ENCODE measurements at regions not wholly inside any gene's neighbourhood (a gene's known extent, or its start where the extent isn't known, plus 50 kb on each side); places are given as distances from the start of the nearest gene placed in this dataset.

DNA sequence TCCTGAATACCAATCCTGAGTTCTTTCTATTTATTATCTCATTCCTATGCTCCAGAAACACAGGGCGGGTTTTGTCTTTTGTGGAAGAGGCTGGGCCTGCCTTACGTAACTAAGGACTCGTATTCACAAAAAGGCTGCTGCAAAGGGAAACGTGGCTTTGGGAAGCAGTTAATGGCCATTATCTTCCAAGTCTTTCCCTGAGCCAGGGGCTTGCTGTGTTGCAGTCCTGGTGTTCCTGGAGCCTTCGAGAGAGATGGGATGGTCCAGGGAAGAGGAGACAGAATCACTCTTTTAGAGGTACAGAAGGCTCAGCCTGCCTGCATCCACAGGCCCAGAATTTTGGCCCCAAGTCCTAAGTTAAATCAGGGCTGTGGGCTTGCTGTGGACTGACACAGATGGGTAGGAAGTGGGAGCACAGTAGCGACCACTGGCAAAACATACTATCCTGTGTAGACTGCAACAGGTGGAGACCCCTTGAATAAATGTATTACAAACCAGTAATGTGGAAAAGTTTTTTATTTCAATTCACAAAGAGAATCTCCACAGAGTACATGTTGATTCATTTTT is 139.4 kb upstream of the ST6GAL2 start:
- no TSS peak for BruUV-seq (replicated peaks)

GRCh38 chr2:107025869-107026380 is 140.0 kb upstream of the ST6GAL2 start:
- CTCF ChIA-PET, result no interaction called here
- no peak for TF ChIP-seq CTCF (IDR thresholded peaks at IDR 0.05; ENCODE audit: unreplicated experiment)
- H3K4me3 Mint-ChIP-seq (ENCODE audit: low read depth, unreplicated experiment), result no peak overlapping the region
- no peak overlapping the region for H3K27ac Mint-ChIP-seq (ENCODE audit: unreplicated experiment)
- no TSS peak for BruUV-seq (replicated peaks)
- DNase-seq, result no peak
- no peaks in the 10 kb centered on the region for H3K36me3 Mint-ChIP-seq (ENCODE audit: insufficient read depth, unreplicated experiment)
- no peaks in the 10 kb centered on the region for H3K27me3 Mint-ChIP-seq (ENCODE audit: unreplicated experiment)
- intact Hi-C loops (cut with micrococcal nuclease; ENCODE audit: unreplicated experiment), result no loop called here
- H3K4me1 Mint-ChIP-seq (ENCODE audit: low read depth, unreplicated experiment), result no peaks in the 10 kb centered on the region
- peaks cover 18% of the 10 kb centered on the region for H3K9me3 Mint-ChIP-seq (ENCODE audit: low read depth, unreplicated experiment)

More for the DNA sequence above, 139.4 kb upstream of the ST6GAL2 start:
- Mint-ChIP-seq H3K36me3 (ENCODE audit: insufficient read depth, unreplicated experiment) (no peaks in the 10 kb centered on the region), H3K9me3 (ENCODE audit: low read depth, unreplicated experiment) (peaks cover 16% of the 10 kb centered on the region), H3K4me1 (ENCODE audit: low read depth, unreplicated experiment) (no peaks in the 10 kb centered on the region), H3K27ac (ENCODE audit: unreplicated experiment) (no peak overlapping the region), H3K4me3 (ENCODE audit: low read depth, unreplicated experiment) (no peak overlapping the region), H3K27me3 (ENCODE audit: unreplicated experiment) (no peaks in the 10 kb centered on the region)
- TF ChIP-seq CTCF (IDR thresholded peaks at IDR 0.05; ENCODE audit: unreplicated experiment), result no peak
- intact Hi-C loops (cut with micrococcal nuclease; ENCODE audit: unreplicated experiment), result no loop called here
- CTCF ChIA-PET, result no interaction called here
- DNase-seq, result no peak

DNA sequence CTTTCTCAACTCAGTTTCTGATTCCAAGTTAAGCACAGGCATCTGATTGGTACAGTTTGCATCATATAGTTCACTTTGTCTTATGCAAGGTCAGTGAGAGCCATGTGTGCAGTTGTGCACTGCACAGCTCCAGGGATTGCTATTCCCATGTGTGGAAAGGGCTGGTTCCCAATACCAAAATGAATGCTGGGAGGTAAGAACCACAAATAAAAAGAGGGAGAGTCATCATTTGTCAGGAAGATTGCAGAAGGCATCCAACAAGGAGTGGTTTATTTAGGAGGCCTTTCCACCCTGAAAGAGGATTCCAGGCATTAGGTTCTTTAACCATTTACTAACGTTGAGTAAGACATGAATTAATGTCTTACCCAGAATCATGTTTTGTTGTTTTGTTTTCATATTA is 141.2 kb upstream of the ST6GAL2 start:
- no peak for TF ChIP-seq CTCF (IDR thresholded peaks at IDR 0.05; ENCODE audit: unreplicated experiment)
- H3K4me1 Mint-ChIP-seq (ENCODE audit: low read depth, unreplicated experiment), result no peaks in the 10 kb centered on the region
- no peak overlapping the region for H3K4me3 Mint-ChIP-seq (ENCODE audit: low read depth, unreplicated experiment)
- no TSS peak for BruUV-seq (replicated peaks)
- DNase-seq, result no peak
- no peaks in the 10 kb centered on the region for H3K27me3 Mint-ChIP-seq (ENCODE audit: unreplicated experiment)
- no peak overlapping the region for H3K27ac Mint-ChIP-seq (ENCODE audit: unreplicated experiment)
- intact Hi-C loops (cut with micrococcal nuclease; ENCODE audit: unreplicated experiment), result no loop called here
- peaks cover 17% of the 10 kb centered on the region for H3K9me3 Mint-ChIP-seq (ENCODE audit: low read depth, unreplicated experiment)
- CTCF ChIA-PET, result no interaction called here
- H3K36me3 Mint-ChIP-seq (ENCODE audit: insufficient read depth, unreplicated experiment), result no peaks in the 10 kb centered on the region

DNA sequence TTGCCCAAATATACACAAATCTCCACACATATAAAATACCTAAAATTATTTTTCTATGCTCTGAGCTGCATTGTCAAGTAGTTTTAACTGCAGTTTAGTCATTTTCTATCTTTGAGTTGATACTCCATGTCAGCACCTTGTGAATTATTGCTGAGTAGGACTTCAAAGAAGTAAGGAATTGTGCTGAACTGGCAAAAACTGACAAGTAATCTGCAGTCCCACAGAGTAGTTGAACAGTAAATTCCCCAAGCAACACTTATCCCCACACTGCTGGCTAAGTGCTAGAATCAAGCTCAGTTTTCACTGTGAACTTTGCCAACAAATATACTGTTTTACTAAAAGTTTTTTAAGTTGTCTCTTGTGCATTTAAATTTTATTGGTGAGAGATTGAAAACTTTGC is 141.8 kb upstream of the ST6GAL2 start:
- DNase-seq, result no peak
- BruUV-seq (replicated peaks), result no TSS peak
- Mint-ChIP-seq H3K4me1 (ENCODE audit: low read depth, unreplicated experiment) (no peaks in the 10 kb centered on the region), H3K36me3 (ENCODE audit: insufficient read depth, unreplicated experiment) (no peaks in the 10 kb centered on the region), H3K9me3 (ENCODE audit: low read depth, unreplicated experiment) (peaks cover 15% of the 10 kb centered on the region), H3K4me3 (ENCODE audit: low read depth, unreplicated experiment) (no peak overlapping the region), H3K27ac (ENCODE audit: unreplicated experiment) (no peak overlapping the region), H3K27me3 (ENCODE audit: unreplicated experiment) (no peaks in the 10 kb centered on the region)
- TF ChIP-seq CTCF (IDR thresholded peaks at IDR 0.05; ENCODE audit: unreplicated experiment), result no peak
- CTCF ChIA-PET, result no interaction called here
- intact Hi-C loops (cut with micrococcal nuclease; ENCODE audit: unreplicated experiment), result no loop called here
